PFSK-1 (cell line): ENCODE measurements at regions not wholly inside any gene's neighbourhood (a gene's known extent, or its start where the extent isn't known, plus 50 kb on each side); places are given as distances from the start of the nearest gene placed in this dataset.

Source experiments
- FOXP2 ChIP-seq: optimal IDR thresholded peaks from 2 replicates; pipeline ENCODE3; 2011; ENCODE audit warnings: borderline replicate concordance, control low read depth, inconsistent platforms; ENCODE audit not compliant: insufficient read depth; ENCODE audit errors: extremely low read length, extremely low read depth
- POLR2AphosphoS5 ChIP-seq: IDR thresholded peaks from 2 replicates; pipeline ENCODE4 v1.6.1; 2012; ENCODE audit warnings: low read depth, mild to moderate bottlenecking, control low read depth, low read length, moderate library complexity
- SIN3A ChIP-seq: IDR thresholded peaks from 2 replicates; pipeline ENCODE4 v1.6.1; 2012; ENCODE audit warnings: mild to moderate bottlenecking, low read length, moderate library complexity, borderline replicate concordance; ENCODE audit not compliant: insufficient read depth
- TAF1 ChIP-seq: IDR thresholded peaks from 2 replicates; pipeline ENCODE4 v1.6.1; 2012; ENCODE audit warnings: low read length, control low read depth, borderline replicate concordance; ENCODE audit not compliant: insufficient read depth
- TF ChIP-seq, protein P1 (sequence below), 2 experiments: IDR thresholded peaks; 2 replicates each; pipeline versions ENCODE4 v1.6.1 to v1.8.0; 2011 to 2012; ENCODE audit warnings: low read depth in 2 of 2, low read length in 2 of 2, control low read depth in 1 of 2, inconsistent platforms in 1 of 2, mild to moderate bottlenecking in 1 of 2, moderate library complexity in 1 of 2; ENCODE audit not compliant: insufficient read depth in 1 of 2

GRCh38 chr2:235371018-235371417 lies 122.8 kb upstream of the AGAP1 start:
- TF ChIP-seq, protein P1, sequence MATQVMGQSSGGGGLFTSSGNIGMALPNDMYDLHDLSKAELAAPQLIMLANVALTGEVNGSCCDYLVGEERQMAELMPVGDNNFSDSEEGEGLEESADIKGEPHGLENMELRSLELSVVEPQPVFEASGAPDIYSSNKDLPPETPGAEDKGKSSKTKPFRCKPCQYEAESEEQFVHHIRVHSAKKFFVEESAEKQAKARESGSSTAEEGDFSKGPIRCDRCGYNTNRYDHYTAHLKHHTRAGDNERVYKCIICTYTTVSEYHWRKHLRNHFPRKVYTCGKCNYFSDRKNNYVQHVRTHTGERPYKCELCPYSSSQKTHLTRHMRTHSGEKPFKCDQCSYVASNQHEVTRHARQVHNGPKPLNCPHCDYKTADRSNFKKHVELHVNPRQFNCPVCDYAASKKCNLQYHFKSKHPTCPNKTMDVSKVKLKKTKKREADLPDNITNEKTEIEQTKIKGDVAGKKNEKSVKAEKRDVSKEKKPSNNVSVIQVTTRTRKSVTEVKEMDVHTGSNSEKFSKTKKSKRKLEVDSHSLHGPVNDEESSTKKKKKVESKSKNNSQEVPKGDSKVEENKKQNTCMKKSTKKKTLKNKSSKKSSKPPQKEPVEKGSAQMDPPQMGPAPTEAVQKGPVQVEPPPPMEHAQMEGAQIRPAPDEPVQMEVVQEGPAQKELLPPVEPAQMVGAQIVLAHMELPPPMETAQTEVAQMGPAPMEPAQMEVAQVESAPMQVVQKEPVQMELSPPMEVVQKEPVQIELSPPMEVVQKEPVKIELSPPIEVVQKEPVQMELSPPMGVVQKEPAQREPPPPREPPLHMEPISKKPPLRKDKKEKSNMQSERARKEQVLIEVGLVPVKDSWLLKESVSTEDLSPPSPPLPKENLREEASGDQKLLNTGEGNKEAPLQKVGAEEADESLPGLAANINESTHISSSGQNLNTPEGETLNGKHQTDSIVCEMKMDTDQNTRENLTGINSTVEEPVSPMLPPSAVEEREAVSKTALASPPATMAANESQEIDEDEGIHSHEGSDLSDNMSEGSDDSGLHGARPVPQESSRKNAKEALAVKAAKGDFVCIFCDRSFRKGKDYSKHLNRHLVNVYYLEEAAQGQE (IDR thresholded peaks at IDR 0.05; ENCODE audit: insufficient read depth in 1 of 2, low read depth in 2 of 2, low read length in 2 of 2), result no peak
- TF ChIP-seq POLR2AphosphoS5 (no peak), TAF1 (no peak), SIN3A (no peak), FOXP2 (no peak)
